ENCODE measurements at regions not wholly inside any gene's neighbourhood (a gene's known extent, or its start where the extent isn't known, plus 50 kb on each side); places are given as distances from the start of the nearest gene placed in this dataset.

DNA sequence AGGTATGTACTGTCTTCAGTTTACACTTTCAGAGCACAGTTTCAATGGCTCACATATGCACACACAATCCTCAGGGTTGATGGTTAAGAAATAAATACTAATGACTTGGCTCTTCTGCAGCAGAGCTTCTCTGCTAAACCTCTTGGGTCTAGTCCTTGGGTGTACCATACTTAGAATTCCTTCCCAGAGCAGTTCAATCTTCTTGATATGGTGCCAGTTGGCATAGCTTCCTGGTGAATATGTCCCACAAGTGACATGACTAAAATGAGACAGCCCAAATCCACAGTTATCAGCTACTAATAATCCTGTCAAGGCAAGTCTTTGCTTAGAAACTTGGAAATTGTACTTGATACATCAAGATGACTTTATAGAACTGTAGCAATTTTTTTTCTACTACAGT is 654.4 kb downstream of the IQCM start:
- no peak for TF ChIP-seq POLR2A (IDR thresholded peaks at IDR 0.05)
- TF ChIP-seq, protein P1, sequence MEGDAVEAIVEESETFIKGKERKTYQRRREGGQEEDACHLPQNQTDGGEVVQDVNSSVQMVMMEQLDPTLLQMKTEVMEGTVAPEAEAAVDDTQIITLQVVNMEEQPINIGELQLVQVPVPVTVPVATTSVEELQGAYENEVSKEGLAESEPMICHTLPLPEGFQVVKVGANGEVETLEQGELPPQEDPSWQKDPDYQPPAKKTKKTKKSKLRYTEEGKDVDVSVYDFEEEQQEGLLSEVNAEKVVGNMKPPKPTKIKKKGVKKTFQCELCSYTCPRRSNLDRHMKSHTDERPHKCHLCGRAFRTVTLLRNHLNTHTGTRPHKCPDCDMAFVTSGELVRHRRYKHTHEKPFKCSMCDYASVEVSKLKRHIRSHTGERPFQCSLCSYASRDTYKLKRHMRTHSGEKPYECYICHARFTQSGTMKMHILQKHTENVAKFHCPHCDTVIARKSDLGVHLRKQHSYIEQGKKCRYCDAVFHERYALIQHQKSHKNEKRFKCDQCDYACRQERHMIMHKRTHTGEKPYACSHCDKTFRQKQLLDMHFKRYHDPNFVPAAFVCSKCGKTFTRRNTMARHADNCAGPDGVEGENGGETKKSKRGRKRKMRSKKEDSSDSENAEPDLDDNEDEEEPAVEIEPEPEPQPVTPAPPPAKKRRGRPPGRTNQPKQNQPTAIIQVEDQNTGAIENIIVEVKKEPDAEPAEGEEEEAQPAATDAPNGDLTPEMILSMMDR (IDR thresholded peaks at IDR 0.05) = no peak

All from Peyer's patch (tissue), 4 donors.